H1 (cell line): ENCODE measurements at regions not wholly inside any gene's neighbourhood (a gene's known extent, or its start where the extent isn't known, plus 50 kb on each side); places are given as distances from the start of the nearest gene placed in this dataset.

ENCODE experiments used
- CBX5 ChIP-seq: fragments of 300-800, 300-1000 bp; sonication (generic); IDR thresholded peaks from 2 replicates; pipeline ENCODE4 v1.7.1; 2016; ENCODE audit warnings: antibody characterized with exemption, low read length, low read depth
- CHD7 ChIP-seq: fragments of 300-600 bp; sonication (generic); IDR thresholded peaks from 2 replicates; pipeline ENCODE4 v1.7.1; 2012; ENCODE audit warnings: low read length, moderate library complexity, mild to moderate bottlenecking, inconsistent platforms; ENCODE audit not compliant: insufficient replicate concordance
- HDAC6 ChIP-seq: IDR thresholded peaks from one replicate; pipeline ENCODE4 v1.7.1; 2012; ENCODE audit warnings: low read depth, mild to moderate bottlenecking, inconsistent platforms, low read length, moderate library complexity
- SIN3A ChIP-seq, 2 experiments: IDR thresholded peaks in 1 of 2; conservative IDR thresholded peaks in 1 of 2; 2 replicates each; pipeline ENCODE4 v1.6.1; 2011 to 2012; ENCODE audit warnings: low read length in 2 of 2, improper control_type of control experiment in 1 of 2, low read depth in 1 of 2, mild to moderate bottlenecking in 1 of 2
- SIRT6 ChIP-seq: IDR thresholded peaks from one replicate; pipeline ENCODE4 v1.7.1; 2012; ENCODE audit warnings: low read length, inconsistent platforms
- USF2 ChIP-seq: IDR thresholded peaks from 2 replicates; pipeline ENCODE4 v1.6.1; 2011; ENCODE audit warnings: low read length, improper control_type of control experiment

GRCh38 chr21:39114871-39115575, 68.2 kb downstream of the PSMG1 start (continued):
- TF ChIP-seq CHD7 (no peak), SIRT6 (no peak), CBX5 (no peak), HDAC6 (no peak), USF2 (no peak), SIN3A (conservative IDR thresholded peaks at IDR 0.05 in 1 of 2, IDR thresholded peaks at IDR 0.05 in 1 of 2; ENCODE audit: low read depth in 1 of 2, low read length in 2 of 2) (no peak)
